Calu3 (cell line): ENCODE measurements at regions not wholly inside any gene's neighbourhood (a gene's known extent, or its start where the extent isn't known, plus 50 kb on each side); places are given as distances from the start of the nearest gene placed in this dataset.

Source experiments
- BruUV-seq: library from RNA; stranded (reverse); fragments of 400-500 nt; replicated peaks from 2 replicates; lab custom pipeline; 2021; lab: Mats Ljungman, UMichigan
- CTCF ChIA-PET: fragments of 300-600 bp; sonication (Branson Sonifier 250); formaldehyde crosslinking; loops from one replicate; lab custom pipeline; 2022; ENCODE audit warnings: antibody characterized with exemption; lab: Charles Lee
- DNase-seq: peaks from one replicate; pipeline ENCODE4 v3.0.0; 2022
- H3K27ac Mint-ChIP-seq: one replicate; pipeline ENCODE4 v1.8.0; 2022; ENCODE audit warnings: mixed read lengths; ENCODE audit not compliant: unreplicated experiment
- H3K27me3 Mint-ChIP-seq: one replicate; pipeline ENCODE4 v1.8.0; 2022; ENCODE audit warnings: mixed read lengths; ENCODE audit not compliant: unreplicated experiment
- H3K36me3 Mint-ChIP-seq: one replicate; pipeline ENCODE4 v1.8.0; 2022; ENCODE audit warnings: mild to moderate bottlenecking, moderate library complexity, mixed read lengths; ENCODE audit not compliant: insufficient read depth, unreplicated experiment
- H3K4me1 Mint-ChIP-seq: one replicate; pipeline ENCODE4 v1.8.0; 2022; ENCODE audit warnings: mild to moderate bottlenecking, low read depth, mixed read lengths; ENCODE audit not compliant: unreplicated experiment
- H3K4me3 Mint-ChIP-seq: one replicate; pipeline ENCODE4 v1.8.0; 2022; ENCODE audit warnings: mild to moderate bottlenecking, low read depth, moderate library complexity, mixed read lengths; ENCODE audit not compliant: unreplicated experiment
- H3K9me3 Mint-ChIP-seq: one replicate; pipeline ENCODE4 v1.8.0; 2022; ENCODE audit warnings: low read depth, mixed read lengths; ENCODE audit not compliant: unreplicated experiment
- intact Hi-C: fragments of 100-400 bp; cut with micrococcal nuclease; formaldehyde crosslinking; loops from one replicate; pipeline ENCODE4 v1.10.0; 2022; ENCODE audit not compliant: unreplicated experiment
- TF ChIP-seq, protein P1 (sequence below): fragments of 200-600 bp; IDR thresholded peaks from one replicate; pipeline ENCODE4 v1.8.0; 2022; ENCODE audit warnings: antibody characterized with exemption; ENCODE audit not compliant: unreplicated experiment

DNA sequence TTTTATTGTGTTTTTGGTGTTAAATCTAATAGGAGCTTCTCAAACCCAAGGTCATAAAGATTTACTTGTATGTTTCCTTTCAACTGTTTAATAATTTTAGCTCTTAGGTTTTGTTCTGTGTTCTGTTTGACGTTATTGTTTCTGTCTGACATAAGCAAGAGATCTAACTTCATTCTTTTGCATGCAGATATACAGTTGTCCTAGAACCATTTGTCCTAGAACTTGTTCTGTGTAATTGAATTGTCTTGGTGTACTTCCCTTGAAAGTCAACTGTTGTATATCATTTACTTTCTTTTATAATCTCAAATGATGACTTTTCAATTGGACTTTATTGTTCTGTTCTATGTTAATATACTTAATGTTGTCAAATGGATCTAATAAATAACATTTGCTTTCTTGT lies 977.1 kb downstream of the FAT4 start:
- DNase-seq: no peak
- Mint-ChIP-seq H3K4me1 (no peaks in the 10 kb centered on the region), H3K36me3 (no peaks in the 10 kb centered on the region), H3K9me3 (no peaks in the 10 kb centered on the region), H3K4me3 (no peak overlapping the region), H3K27ac (no peak overlapping the region), H3K27me3 (no peaks in the 10 kb centered on the region)
- CTCF ChIA-PET: no interaction called here
- TF ChIP-seq, protein P1, sequence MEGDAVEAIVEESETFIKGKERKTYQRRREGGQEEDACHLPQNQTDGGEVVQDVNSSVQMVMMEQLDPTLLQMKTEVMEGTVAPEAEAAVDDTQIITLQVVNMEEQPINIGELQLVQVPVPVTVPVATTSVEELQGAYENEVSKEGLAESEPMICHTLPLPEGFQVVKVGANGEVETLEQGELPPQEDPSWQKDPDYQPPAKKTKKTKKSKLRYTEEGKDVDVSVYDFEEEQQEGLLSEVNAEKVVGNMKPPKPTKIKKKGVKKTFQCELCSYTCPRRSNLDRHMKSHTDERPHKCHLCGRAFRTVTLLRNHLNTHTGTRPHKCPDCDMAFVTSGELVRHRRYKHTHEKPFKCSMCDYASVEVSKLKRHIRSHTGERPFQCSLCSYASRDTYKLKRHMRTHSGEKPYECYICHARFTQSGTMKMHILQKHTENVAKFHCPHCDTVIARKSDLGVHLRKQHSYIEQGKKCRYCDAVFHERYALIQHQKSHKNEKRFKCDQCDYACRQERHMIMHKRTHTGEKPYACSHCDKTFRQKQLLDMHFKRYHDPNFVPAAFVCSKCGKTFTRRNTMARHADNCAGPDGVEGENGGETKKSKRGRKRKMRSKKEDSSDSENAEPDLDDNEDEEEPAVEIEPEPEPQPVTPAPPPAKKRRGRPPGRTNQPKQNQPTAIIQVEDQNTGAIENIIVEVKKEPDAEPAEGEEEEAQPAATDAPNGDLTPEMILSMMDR: no peak
- BruUV-seq: no TSS peak
- intact Hi-C loops: no loop called here

DNA sequence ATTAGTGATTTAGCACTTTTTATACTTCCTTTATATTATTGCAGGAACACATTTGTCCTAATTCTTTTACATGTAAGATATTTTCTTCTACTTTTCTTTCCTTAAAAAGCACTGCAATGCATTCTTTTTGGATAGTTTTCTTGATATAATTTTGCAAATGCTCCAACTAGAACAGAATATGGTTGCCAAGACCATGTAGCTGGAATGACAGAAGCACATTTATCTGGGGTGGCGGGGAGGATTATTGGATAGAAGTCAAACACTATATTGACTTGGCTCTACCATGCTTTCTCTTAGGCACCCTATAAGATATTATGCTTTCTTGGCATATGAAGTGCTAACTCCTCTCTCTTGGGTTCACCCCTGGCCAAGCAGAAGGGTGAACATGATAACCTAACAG lies 983.5 kb downstream of the FAT4 start:
- CTCF ChIA-PET: no interaction called here
- Mint-ChIP-seq H3K9me3 (peaks cover 8% of the 10 kb centered on the region), H3K27me3 (no peaks in the 10 kb centered on the region), H3K4me3 (no peak overlapping the region), H3K36me3 (no peaks in the 10 kb centered on the region), H3K4me1 (no peaks in the 10 kb centered on the region), H3K27ac (no peak overlapping the region)
- TF ChIP-seq, protein P1: no peak
- no TSS peak for BruUV-seq
- DNase-seq: no peak
- intact Hi-C loops: no loop called here

DNA sequence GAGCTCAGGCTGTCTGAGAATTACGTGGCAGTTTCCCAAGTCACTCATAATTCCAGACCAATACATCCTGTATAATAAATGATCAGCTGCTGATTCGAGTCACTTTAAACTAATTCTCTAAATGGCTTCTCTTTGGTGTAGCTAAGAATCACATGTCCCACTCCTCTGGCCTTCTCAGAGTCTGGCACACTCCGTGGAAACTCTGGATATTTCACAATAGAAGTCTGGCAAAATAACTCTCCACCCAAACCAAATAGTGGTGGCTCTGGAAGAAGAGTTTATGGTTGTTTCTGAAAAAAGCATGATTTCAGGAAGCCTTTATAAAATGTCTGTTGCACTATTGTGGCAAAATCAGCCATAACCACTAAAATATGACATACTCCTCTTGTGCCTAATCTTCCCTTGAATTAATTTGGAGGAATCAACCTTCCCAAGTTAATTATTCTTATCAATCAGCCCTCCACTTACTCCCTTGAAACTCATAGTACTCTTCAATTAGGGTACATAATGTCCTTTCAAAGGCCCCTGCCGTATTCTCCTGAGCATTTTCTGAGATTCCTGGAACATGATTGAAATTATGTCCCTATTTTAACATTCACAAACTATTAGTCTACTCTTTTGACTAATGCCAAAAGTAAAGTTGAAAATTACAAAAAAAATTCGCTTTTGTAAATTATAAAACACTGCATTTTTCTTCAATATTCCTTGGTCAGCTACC lies 991.6 kb downstream of the FAT4 start:
- Mint-ChIP-seq H3K4me3 (no peak overlapping the region), H3K27ac (no peak overlapping the region), H3K9me3 (peaks cover 3% of the 10 kb centered on the region), H3K27me3 (no peaks in the 10 kb centered on the region), H3K36me3 (no peaks in the 10 kb centered on the region), H3K4me1 (no peaks in the 10 kb centered on the region)
- CTCF ChIA-PET: no interaction called here
- intact Hi-C loops: no loop called here
- no peak for DNase-seq
- no TSS peak for BruUV-seq
- TF ChIP-seq, protein P1: no peak

DNA sequence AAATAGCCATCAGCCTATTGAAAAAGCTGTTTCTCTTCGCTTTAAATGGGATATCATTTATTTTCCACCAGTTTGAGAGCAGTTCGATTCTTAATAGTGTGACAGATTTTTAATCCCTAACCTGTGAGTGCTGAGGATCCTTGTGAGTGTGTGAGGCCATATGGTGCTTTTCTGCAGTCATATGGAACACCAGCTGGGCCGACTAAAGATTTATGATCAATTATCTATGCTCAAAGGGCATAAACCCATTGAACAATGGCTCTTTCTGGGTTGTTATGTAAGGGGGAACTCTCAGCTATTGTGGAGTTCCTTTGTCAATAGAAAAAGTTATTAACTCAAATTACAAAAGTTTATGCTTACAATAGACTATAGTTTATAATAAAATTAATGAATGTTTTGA lies 1003.6 kb downstream of the FAT4 start:
- CTCF ChIA-PET: no interaction called here
- H3K4me3 Mint-ChIP-seq: no peak overlapping the region
- no peak overlapping the region for H3K27ac Mint-ChIP-seq
- no peaks in the 10 kb centered on the region for H3K4me1 Mint-ChIP-seq
- BruUV-seq: no TSS peak
- intact Hi-C loops: no loop called here
- DNase-seq: no peak
- TF ChIP-seq, protein P1: no peak
- no peaks in the 10 kb centered on the region for H3K27me3 Mint-ChIP-seq
- H3K9me3 Mint-ChIP-seq: no peaks in the 10 kb centered on the region
- H3K36me3 Mint-ChIP-seq: no peaks in the 10 kb centered on the region
